8988T (cell line): ENCODE measurements at regions not wholly inside any gene's neighbourhood (a gene's known extent, or its start where the extent isn't known, plus 50 kb on each side); places are given as distances from the start of the nearest gene placed in this dataset.

Experiments used
- DNase-seq: peaks from one replicate; pipeline ENCODE4 v3.0.0; 2011

DNA sequence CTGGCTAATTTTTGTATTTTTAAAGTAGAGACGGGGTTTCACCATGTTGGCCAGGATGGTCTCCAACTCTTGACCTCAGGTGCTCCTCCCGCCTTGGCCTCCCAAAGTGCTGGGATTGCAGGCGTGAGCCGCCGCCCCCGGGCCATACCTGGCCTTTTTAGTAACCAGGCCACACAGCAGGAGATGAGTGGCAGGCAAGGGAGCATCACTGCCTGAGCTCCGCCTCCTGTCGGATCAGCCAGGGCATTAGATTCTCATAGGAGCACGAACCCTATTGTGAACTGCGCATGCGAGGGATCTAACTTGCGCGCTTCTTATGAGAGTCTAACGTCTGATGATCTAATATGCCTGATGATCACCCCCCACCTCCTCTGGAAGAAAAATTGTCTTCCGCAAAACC lies 308.7 kb upstream of the PRMT6 start:
- DNase-seq: no peak

DNA sequence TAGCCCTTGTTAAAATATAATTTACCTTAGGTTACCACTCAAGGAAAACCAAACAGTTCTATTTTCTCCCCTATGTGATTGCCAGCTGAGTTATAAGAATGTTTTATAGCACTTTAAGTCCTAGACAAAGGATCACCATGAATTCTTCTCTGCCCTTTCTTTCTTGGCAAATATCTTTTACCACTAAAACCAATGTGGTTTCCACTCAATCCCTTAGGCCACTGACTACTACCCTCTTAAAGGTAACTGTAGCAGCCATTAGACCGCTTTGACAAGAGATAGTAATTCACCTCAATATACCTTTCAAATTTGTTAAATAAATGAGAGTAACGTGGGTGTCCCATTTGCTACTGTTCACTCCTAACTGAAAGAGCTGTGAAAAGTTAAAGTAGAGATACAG lies 307.9 kb upstream of the PRMT6 start:
- no peak for DNase-seq

DNA sequence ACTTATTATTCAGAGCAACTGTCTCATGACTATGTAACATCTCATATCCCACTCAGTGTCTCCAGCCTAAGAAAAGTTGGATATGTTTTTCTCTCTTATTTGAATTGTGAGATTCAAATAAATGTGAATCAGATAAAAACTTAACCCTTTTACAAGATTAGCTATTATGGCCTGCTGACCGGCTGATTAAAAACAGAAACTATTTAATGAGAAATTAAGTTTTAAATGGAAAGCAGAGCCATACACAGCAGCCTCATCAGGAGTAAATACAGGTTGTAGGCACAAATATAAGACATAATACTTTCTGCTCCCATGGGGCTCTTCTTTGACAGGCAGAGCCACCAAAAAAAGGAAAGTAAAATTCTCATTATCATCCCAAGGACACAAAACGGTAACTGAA lies 307.0 kb upstream of the PRMT6 start:
- DNase-seq: no peak

DNA sequence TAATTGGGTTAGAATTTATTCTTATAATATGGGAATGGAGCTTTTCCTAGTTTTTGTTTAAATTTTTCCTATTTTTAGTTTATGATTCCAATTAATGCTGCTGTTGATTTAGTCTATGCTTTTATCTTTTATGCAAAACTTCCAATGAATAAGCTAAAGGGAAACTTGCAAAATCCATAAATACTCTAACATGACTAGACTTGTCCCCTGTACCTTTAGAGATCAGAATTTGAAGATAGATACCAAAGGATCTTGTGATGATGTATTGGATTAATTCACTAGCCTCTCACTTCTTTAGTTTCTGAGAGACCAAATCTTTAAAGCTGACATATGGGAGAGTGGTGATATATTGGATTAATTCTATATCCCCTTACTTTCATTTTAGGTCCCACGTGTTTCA lies 306.6 kb upstream of the PRMT6 start:
- DNase-seq: no peak

DNA sequence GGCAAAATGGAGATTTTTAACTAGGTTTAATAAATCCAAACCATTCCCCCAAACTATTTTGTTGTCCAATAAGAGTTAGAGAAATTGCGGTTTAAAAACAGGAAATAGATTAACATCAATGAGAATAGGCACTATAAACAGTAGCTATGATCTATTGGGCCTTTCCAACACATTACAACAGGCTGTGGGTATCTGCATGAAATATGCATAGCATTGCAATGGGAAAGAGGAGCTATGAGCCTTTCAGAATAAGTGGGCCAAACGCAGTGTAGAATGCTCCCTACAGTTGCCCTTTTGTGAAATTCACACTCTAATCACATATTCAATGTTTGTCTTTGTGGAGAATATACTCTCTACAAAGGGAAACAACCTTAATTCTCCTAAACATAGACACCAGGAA lies 305.5 kb upstream of the PRMT6 start:
- no peak for DNase-seq

DNA sequence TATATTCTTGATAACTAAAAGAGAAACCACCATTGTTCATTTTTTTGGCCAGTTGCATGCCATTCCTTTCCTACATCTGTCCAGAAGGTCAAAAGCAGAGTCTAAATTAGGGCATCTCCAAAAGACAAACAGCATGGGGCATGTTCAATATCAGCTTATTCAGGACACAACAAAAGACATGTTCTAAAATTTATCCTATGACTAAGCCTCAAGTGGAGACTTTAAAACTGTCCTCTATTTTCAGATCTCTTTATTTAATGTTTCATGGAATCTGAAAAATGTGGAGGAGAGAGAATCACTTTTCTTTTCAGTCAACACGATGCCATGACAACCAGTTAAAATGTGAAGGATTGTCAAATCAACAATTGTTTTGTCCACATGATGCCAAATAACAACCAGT lies 303.4 kb upstream of the PRMT6 start:
- no peak for DNase-seq

DNA sequence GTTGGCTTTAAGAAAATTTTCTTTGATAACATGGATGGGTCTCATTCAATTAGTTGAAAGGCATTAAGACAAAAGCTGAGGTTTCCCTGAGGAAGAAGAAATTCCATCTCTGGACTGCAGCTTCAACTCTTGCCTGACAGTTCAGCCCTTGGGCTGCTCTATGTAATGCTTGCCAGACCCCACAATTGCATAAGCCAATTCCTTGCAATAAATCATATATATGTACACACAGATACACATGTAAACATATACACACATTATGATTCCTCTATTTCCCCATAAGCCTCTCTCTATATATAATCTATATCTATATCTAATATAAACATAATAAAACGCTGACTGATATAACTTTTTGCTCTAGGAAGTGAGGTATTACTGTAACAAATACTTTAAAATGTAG lies 301.5 kb upstream of the PRMT6 start:
- no peak for DNase-seq

DNA sequence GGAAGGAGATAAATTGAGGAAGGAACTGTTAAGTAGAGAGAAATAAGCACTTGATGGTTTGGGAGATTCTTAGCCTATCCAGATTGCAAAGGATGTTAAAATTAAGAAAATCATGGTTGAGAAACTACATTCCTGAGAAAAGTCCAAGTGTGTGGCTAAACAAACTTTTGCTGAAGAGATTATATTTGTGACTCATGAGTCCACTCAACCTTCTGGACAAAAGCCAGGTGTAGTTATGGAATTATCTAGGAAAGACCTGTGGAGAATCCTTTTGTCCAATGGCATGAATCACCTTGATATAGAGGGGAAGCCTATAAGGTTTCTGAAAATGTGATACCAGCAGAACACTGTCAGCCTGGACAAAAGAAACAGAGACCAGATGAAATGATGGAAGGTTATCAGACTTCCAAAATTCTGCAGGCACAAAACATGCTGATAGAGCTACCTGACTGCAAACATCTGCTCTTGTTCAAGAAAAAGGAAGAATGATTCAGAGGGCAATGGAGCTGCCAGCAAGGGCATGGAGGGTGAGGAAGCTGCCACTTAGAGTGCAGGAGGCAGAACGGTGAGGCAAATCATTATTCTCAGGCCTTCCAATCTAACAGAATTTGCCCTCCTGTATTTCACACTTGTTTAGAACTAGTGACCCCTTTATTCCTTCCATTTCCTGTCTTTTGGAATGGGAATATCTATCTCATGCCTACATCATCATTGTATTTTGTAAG lies 300.6 kb upstream of the PRMT6 start:
- DNase-seq: no peak

DNA sequence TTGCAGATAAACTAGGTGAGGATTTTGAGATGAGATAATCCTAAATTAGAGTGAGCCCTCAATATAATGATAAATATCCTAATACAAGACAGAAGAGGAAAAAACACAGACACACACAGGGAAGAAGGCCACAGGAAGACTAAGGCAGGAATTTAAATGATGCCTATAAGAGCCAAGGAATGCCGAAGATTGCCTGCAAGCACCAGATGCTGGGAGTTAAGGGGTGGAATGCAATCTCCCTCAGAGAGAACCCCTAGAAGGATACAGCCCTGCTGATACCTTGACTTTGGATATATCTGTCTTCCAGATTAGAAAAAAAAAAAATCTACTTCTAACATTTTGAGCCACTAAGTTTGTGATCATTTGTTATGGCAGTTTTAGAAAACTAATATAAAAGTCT lies 299.7 kb upstream of the PRMT6 start:
- DNase-seq: no peak

DNA sequence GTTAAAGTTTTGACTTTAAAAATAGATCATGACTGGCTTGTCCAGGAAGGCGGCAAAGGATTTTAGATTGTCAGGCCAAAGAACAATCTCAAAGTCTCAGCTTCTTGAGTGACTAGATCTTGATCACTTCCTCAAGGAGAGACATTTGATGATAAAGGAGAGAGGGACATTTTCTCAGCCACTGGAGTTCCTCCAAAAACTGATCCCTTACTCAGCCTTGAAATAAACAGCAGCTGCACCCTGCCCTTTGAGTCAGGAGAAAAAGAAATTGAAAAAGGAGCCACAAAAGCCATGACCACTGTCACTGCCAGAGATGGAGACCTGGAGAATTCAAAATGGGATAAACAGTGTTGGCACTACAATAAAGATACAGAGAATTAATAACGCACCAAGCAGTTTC lies 288.4 kb upstream of the PRMT6 start:
- DNase-seq: no peak

DNA sequence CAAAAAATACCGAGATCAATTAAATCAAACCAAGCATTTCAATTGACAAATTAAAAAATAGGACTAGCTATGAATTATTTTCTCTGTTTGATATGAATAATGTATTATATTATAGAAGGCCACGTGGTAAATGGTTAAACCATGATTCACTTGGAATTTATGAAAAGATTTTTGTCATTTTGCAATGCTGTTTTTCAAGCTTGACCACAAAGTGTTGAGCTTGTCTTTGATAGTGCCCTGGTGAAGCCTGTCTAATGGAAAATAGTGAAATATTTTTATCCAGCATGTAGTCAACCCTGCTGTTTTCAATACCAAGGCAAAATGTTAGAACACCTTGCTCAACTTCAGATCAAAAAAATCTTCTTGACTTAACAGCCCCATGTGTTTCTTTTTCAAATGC lies 288.0 kb upstream of the PRMT6 start:
- no peak for DNase-seq

DNA sequence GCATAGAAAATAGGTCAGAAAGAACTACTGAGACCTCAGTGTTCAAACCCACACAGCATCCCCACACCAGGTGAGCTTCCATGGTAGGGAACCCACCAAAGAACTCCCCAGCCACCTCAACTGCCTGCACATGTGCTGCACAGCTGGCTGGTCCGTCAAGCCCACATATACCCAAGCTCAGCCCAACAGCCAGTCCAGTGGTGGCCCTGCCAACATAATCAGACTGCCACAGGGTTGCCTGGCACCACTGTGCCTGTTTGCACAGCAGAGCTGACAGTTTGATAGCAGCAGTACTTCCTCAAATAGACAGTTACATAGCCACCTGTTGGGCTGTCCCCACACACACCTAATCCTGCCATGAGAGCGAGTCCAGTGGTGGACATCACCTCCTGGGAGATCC lies 283.3 kb upstream of the PRMT6 start:
- no peak for DNase-seq

DNA sequence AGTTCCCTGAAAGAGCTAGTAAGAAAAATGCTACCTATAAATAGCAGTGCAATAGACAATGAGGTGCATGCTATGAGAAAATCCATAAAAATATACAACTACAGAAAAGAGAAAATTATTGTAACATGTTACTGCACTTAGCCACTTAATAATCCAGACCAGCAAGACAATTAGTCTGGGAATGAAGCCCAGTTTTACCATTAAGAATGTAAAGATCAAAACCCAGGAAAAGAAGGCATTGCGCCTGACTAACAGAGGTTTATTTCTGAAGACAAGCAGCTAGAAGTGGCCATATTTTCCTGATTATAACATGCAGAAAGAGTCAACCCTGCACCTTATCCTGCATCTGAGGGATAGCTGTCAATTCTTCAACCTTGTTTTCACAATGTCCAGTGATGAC lies 276.4 kb upstream of the PRMT6 start:
- DNase-seq: no peak

DNA sequence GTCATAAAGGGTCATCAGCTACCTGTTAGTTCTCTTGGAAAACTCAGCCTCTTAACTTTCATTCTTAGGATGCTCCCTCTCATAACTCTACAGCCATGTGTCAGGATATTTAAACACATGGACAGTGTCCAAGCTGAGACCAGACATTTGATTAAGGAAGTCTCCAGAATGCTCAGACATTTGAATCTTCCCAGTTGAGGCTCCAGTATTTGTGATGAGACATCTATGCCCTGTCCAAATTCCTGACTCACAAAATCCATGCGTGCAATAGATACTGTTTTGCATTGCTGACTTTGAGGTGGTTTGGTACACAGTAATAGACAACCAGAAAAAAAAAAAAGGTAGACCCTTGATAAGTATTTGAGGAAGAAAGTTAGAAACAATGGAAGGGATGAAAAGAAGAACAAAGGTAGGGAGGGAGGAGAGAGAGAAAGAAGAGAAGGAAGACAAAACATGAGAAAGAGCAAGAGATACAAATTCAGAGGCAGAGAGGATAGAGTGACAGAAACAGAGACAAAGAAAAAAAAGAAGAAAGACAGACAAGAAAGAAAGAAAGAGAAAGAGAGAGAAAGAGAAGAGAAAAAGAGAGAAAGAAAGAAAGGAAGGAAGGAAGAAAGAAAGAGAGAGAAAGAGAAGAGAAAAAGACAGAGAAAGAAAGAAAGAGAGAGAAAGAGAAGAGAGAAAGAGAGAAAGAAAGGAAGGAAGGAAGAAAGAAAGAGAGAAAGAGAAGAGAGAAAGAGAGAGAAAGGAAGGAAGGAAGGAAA lies 275.5 kb upstream of the PRMT6 start:
- DNase-seq: no peak

DNA sequence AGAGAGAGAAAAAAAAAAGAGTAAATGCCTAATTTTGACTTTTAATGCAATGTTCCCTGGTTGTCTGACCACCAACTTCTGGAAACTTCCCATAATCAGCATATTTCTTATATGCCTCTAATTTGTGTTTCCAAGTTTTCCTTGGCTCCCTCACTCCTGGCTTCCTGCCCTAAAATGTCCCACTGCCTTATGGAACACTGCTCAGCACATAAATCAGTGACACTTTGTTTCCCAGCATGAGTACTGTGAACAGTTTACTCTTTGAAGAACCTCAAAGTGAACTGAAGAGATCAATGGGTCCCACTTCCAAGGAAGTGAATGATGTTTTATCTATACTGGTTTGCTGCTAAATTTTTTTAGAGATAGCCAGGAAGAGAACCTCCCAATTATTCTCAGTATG lies 271.3 kb upstream of the PRMT6 start:
- no peak for DNase-seq

DNA sequence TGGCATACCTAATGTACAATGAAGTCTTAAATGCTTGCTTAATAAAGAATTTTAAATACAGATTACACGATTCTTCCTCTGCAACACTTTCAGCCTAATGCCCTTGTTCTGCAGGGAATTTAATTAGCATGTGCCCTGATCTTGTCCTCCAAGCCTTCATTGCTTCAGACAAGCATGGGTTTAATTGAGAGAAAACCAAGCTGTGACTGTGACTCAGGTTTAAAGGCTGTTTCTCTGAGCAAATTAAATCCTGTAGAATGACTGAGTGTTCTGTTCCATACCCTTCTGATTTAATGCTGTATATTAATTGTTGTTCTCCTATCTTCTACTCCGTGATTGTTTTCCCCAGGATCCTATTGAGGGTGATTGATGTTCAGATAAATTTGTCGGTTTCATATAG lies 269.0 kb upstream of the PRMT6 start:
- no peak for DNase-seq

DNA sequence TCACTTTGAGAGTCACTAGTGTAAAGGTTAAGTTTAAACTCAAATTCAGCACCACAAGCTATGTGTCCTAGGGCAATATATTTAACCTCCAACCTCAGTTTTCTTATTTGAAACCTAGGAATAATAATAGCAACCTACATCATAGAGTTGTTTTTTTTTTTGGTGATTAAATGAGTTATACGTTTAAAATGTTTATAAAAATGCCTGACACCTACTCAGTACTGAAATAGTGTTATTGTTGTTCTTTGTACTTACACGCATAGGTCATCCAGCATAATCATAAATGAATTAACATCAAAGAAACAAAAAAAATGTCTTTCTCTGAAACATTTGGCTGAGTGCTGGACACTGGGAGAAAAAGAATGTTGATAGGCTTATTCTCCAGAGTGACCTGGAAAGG lies 266.8 kb upstream of the PRMT6 start:
- DNase-seq: no peak

DNA sequence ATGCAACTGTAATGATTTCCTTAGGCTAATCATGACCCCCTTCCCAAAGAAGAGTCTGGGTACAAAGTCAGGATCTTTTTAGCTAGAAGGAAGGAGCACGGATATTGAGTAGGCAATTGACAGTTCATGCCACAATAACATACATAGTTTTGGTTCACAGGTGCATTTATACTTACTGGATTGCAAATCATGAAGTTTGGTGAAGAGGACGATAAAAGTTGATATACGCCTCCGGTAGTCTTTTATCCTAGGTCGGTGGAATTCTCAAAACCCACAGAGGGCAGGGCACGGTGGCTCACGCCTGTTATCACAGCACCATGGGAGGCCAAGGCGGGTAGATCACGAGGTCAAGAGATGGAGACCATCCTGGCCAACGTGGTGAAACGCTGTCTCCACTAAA lies 265.4 kb upstream of the PRMT6 start:
- DNase-seq: no peak

DNA sequence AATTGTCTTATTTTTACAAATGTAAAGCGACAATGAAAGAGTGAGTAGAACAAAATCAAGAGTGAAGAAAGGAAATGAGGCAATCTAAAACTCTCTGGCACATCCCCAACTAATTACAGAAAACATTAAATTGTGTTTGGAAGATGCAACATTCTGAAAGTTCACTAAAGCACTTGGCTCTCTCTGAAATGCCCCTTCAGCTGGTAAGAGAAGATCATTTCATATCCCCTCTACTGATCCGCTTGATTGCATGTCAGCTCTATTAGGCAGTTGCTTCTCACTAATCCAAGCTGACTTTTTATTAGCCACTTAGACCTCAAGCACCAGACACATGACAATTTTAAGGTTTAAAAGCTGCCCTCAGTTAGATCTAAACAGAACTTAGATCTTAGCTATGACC lies 262.8 kb upstream of the PRMT6 start:
- DNase-seq: no peak

DNA sequence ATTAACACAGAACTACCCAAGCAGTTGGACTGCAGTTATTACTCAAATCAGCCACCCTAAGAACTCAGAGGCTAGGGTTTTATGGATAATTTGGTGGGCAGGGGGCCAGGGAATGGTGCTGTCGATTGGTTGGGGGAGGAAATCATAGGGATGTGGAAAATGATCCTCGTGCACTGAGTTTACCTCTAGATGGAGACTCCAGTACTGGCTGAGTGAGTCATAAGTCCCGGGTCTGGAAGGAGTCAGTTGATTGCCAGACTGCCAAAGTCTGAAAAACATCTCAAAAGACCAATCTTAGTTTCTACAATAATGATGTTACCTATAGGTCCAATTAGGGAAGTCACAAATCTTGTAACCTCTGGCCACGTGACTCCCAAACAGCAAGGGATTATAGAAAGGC lies 257.5 kb upstream of the PRMT6 start:
- no peak for DNase-seq

DNA sequence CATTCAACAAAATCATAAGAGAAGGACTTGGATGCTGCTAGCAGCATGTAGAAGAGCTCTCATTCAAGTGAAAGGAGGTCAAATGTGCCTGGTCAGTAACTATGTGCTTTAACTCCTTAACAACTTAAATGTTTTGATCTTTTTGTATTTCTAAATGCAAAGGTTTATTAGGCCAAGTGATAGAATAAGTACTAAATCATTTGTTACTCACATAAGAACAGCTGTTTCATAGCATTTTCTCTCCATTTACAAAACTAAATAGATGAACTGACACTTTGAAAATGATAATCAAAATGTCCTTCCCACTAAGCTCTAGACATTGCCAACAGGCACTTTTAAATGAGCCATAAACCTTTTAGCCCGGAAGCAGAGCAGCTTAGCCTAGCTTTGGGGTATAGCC lies 254.3 kb upstream of the PRMT6 start:
- no peak for DNase-seq

DNA sequence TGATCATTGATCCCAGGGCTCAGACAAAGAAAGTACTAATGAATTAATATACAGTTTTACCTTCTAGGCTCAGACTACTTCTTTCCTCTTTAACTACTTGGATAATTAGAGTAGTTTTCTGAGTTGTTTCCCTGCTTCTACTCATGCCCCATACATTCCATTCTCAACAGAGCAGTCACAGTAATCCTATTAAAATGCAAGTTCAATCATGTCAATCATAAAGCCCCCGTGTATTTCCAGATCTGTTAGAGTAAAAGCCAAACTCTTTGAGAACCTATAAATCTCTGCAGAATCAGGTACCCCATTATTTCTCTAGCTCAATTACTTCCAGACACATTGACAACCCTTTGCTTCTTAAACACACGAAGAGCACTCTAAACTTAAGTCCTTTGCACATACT lies 242.1 kb upstream of the PRMT6 start:
- no peak for DNase-seq

DNA sequence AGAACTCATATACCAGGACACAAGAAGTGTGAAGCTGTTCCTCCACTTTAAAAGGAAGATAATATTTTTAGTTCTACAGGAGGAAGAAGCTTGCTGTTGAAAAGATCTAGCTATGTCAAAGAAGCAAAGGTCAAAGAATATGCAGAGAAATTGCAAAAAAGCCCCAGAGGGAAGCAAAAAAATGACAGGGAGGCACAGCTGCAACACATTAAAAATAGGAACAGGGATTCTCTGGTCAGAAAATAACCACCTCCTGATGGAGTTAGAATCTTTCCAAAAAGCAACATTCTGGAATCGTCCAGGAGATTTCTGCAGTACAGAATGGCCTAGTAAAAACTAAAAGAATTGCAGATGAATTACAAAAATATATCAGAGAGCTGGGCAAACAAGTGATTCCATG lies 238.9 kb upstream of the PRMT6 start:
- no peak for DNase-seq

DNA sequence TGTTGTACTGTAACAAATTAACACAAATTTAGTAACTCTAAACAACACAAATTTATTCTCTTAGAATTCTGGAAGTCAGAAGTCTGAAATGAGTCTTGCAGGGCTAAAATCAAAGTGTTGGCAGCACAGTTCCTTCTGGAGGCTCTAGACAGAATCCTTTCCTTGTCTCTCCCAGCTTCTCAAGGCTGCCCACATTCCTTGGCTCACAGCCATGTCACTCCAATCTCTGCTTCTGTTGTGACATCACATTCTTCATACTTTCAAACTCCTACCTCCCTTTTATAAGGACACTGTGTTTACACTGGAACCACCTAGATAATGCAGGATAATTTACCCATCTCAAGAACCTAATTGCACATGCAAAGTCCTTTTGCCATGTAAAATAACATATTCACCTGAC lies 225.0 kb upstream of the PRMT6 start:
- DNase-seq: no peak

DNA sequence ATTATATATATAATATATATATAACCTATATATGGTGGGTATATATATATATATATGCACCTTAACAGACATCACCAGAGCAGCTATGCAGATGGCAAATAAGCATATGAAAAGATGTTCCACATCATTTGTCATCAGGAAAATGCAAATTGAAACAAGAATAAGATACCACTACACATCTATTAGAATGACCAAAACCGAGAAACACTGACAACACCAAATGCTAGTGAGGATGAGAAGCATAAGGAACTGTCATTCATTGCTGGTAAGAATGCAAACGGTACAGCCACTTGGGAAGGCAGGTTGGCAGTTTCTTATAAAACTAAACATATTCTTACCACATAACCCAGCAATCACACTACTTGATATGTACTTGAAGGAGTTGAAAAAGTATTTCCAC lies 219.8 kb upstream of the PRMT6 start:
- DNase-seq: no peak
